ENCODE measurements at regions not wholly inside any gene's neighbourhood (a gene's known extent, or its start where the extent isn't known, plus 50 kb on each side); places are given as distances from the start of the nearest gene placed in this dataset.

- DNase-seq (ENCODE audit: low read depth) = no peak
- no peak overlapping the region for H3K4me3 ChIP-seq (replicated peaks; ENCODE audit: low read depth, low read length)
- TF ChIP-seq CTCF (IDR thresholded peaks at IDR 0.05; ENCODE audit: low read length, missing control alignments) = no peak
Measured at GRCh38 chr2:19119326-19120001, 239.0 kb downstream of the OSR1 start.

- no peak for TF ChIP-seq CTCF (IDR thresholded peaks at IDR 0.05; ENCODE audit: low read length, missing control alignments)
- DNase-seq (ENCODE audit: low read depth) = no peak
- H3K4me3 ChIP-seq (replicated peaks; ENCODE audit: low read depth, low read length) = no peak overlapping the region
Measured at GRCh38 chr2:19116918-19117317, 241.5 kb downstream of the OSR1 start.

- no peak for TF ChIP-seq CTCF (IDR thresholded peaks at IDR 0.05; ENCODE audit: low read length, missing control alignments)
- DNase-seq (ENCODE audit: low read depth) = peak; percentile 33
- H3K4me3 ChIP-seq (replicated peaks; ENCODE audit: low read depth, low read length) = no peak overlapping the region
Measured at GRCh38 chr2:19114754-19115231, 243.6 kb downstream of the OSR1 start.

- TF ChIP-seq CTCF (IDR thresholded peaks at IDR 0.05; ENCODE audit: low read length, missing control alignments) = no peak
- no peak for DNase-seq (ENCODE audit: low read depth)
Measured at GRCh38 chr2:19114126-19114525, 244.3 kb downstream of the OSR1 start.

GRCh38 chr2:19111354-19111753 lies 247.1 kb downstream of the OSR1 start:
- no peak overlapping the region for H3K4me3 ChIP-seq (replicated peaks; ENCODE audit: low read depth, low read length)
- TF ChIP-seq CTCF (IDR thresholded peaks at IDR 0.05; ENCODE audit: low read length, missing control alignments) = no peak
- no peak for DNase-seq (ENCODE audit: low read depth)

More at GRCh38 chr2:19114126-19114525, 244.3 kb downstream of the OSR1 start:
- H3K4me3 ChIP-seq (replicated peaks; ENCODE audit: low read depth, low read length) = no peak overlapping the region

GRCh38 chr2:19109518-19109917 lies 248.9 kb downstream of the OSR1 start:
- no peak for DNase-seq (ENCODE audit: low read depth)
- H3K4me3 ChIP-seq (replicated peaks; ENCODE audit: low read depth, low read length) = no peak overlapping the region
- TF ChIP-seq CTCF (IDR thresholded peaks at IDR 0.05; ENCODE audit: low read length, missing control alignments) = no peak

- H3K4me3 ChIP-seq (replicated peaks; ENCODE audit: low read depth, low read length) = no peak overlapping the region
- no peak for DNase-seq (ENCODE audit: low read depth)
- no peak for TF ChIP-seq CTCF (IDR thresholded peaks at IDR 0.05; ENCODE audit: low read length, missing control alignments)
Measured at GRCh38 chr2:19106376-19106775, 252.0 kb downstream of the OSR1 start.

Data from fibroblast of pulmonary artery (primary cell).